ENCODE measurements at regions not wholly inside any gene's neighbourhood (a gene's known extent, or its start where the extent isn't known, plus 50 kb on each side); places are given as distances from the start of the nearest gene placed in this dataset.
A peak's percentile ranks its signal among the peaks of the same experiment; 100 is the strongest.

GRCh38 chr13:73717632-73718031 lies 416.6 kb downstream of the KLF12 start:
- no peak for TF ChIP-seq CTCF (IDR thresholded peaks at IDR 0.05; ENCODE audit: borderline replicate concordance, control extremely low read depth, extremely low read depth, insufficient read depth, missing control alignments)
- DNase-seq (ENCODE audit: low spot score) = no peak
- in situ Hi-C loops (cut with MboI; ENCODE audit: low sequenced_read_pairs, unreplicated experiment) = loop anchor here (25.0 kb wide), 1 partner anchor 905 kb away; no protein-coding TSS in a partner anchor

- TF ChIP-seq CTCF (IDR thresholded peaks at IDR 0.05; ENCODE audit: borderline replicate concordance, control extremely low read depth, extremely low read depth, insufficient read depth, missing control alignments) = no peak
- in situ Hi-C loops (cut with MboI; ENCODE audit: low sequenced_read_pairs, unreplicated experiment) = loop anchor here (25.0 kb wide), 1 partner anchor 904 kb away; no protein-coding TSS in a partner anchor
- DNase-seq (ENCODE audit: low spot score) = peak; percentile 35
Measured at GRCh38 chr13:73715911-73716510, 418.2 kb downstream of the KLF12 start.

GRCh38 chr13:73715114-73715910 lies 418.9 kb downstream of the KLF12 start:
- TF ChIP-seq CTCF (IDR thresholded peaks at IDR 0.05; ENCODE audit: borderline replicate concordance, control extremely low read depth, extremely low read depth, insufficient read depth, missing control alignments) = no peak
- peak; percentile 36 for DNase-seq (ENCODE audit: low spot score)
- in situ Hi-C loops (cut with MboI; ENCODE audit: low sequenced_read_pairs, unreplicated experiment) = loop anchor here (25.0 kb wide), 1 partner anchor 903 kb away; no protein-coding TSS in a partner anchor

- DNase-seq (ENCODE audit: low spot score) = no peak
- in situ Hi-C loops (cut with MboI; ENCODE audit: low sequenced_read_pairs, unreplicated experiment) = loop anchor here (25.0 kb wide), 1 partner anchor 902 kb away; no protein-coding TSS in a partner anchor
- no peak for TF ChIP-seq CTCF (IDR thresholded peaks at IDR 0.05; ENCODE audit: borderline replicate concordance, control extremely low read depth, extremely low read depth, insufficient read depth, missing control alignments)
Measured at GRCh38 chr13:73714522-73714921, 419.7 kb downstream of the KLF12 start.

- in situ Hi-C loops (cut with MboI; ENCODE audit: low sequenced_read_pairs, unreplicated experiment) = loop anchor here (25.0 kb wide), 1 partner anchor 896 kb away; no protein-coding TSS in a partner anchor
- peak; percentile 61 for TF ChIP-seq CTCF (IDR thresholded peaks at IDR 0.05; ENCODE audit: borderline replicate concordance, control extremely low read depth, extremely low read depth, insufficient read depth, missing control alignments)
- DNase-seq (ENCODE audit: low spot score) = peak; percentile 46
Measured at GRCh38 chr13:73708393-73708985, 425.7 kb downstream of the KLF12 start.

GRCh38 chr13:73704587-73704986 lies 429.6 kb downstream of the KLF12 start:
- in situ Hi-C loops (cut with MboI; ENCODE audit: low sequenced_read_pairs, unreplicated experiment) = loop anchor here (25.0 kb wide), 1 partner anchor 892 kb away; no protein-coding TSS in a partner anchor
- no peak for TF ChIP-seq CTCF (IDR thresholded peaks at IDR 0.05; ENCODE audit: borderline replicate concordance, control extremely low read depth, extremely low read depth, insufficient read depth, missing control alignments)
- DNase-seq (ENCODE audit: low spot score) = no peak
